ENCODE measurements at regions not wholly inside any gene's neighbourhood (a gene's known extent, or its start where the extent isn't known, plus 50 kb on each side); places are given as distances from the start of the nearest gene placed in this dataset.
"Not testable (repeated sequence)": the region's sequence is repeated elsewhere in the genome, so short reads cannot be mapped to it uniquely, and the experiment has no call there.

GRCh38 chr6:113219783-113220182, 637.4 kb upstream of the MARCKS start:
- H3K4me1 Mint-ChIP-seq (ENCODE audit: unreplicated experiment), result peaks cover 3% of the 10 kb centered on the region
- H3K27me3 Mint-ChIP-seq (ENCODE audit: unreplicated experiment), result no peaks in the 10 kb centered on the region
- TF ChIP-seq CTCF (IDR thresholded peaks at IDR 0.05), result no peak
- no peaks in the 10 kb centered on the region for H3K9me3 Mint-ChIP-seq (ENCODE audit: unreplicated experiment)
- H3K36me3 Mint-ChIP-seq (ENCODE audit: unreplicated experiment), result peaks cover 2% of the 10 kb centered on the region
- no peak overlapping the region for H3K27ac Mint-ChIP-seq (ENCODE audit: unreplicated experiment)
- DNase-seq (ENCODE audit: extremely low spot score, unreplicated experiment), result no peak
- H3K4me3 Mint-ChIP-seq (ENCODE audit: unreplicated experiment), result no peak overlapping the region

GRCh38 chr6:113220832-113221231, 636.3 kb upstream of the MARCKS start:
- peaks cover 2% of the 10 kb centered on the region for H3K36me3 Mint-ChIP-seq (ENCODE audit: unreplicated experiment)
- no peaks in the 10 kb centered on the region for H3K27me3 Mint-ChIP-seq (ENCODE audit: unreplicated experiment)
- no peak for TF ChIP-seq CTCF (IDR thresholded peaks at IDR 0.05)
- peaks cover 6% of the 10 kb centered on the region for H3K9me3 Mint-ChIP-seq (ENCODE audit: unreplicated experiment)
- H3K4me3 Mint-ChIP-seq (ENCODE audit: unreplicated experiment), result no peak overlapping the region
- H3K27ac Mint-ChIP-seq (ENCODE audit: unreplicated experiment), result no peak overlapping the region
- no peak for DNase-seq (ENCODE audit: extremely low spot score, unreplicated experiment)
- H3K4me1 Mint-ChIP-seq (ENCODE audit: unreplicated experiment), result peaks cover 3% of the 10 kb centered on the region

GRCh38 chr6:113221850-113222249, 635.3 kb upstream of the MARCKS start:
- H3K36me3 Mint-ChIP-seq (ENCODE audit: unreplicated experiment), result peaks cover 2% of the 10 kb centered on the region
- no peak for DNase-seq (ENCODE audit: extremely low spot score, unreplicated experiment)

GRCh38 chr6:113246186-113246585, 611.0 kb upstream of the MARCKS start:
- Mint-ChIP-seq H3K27me3 (ENCODE audit: unreplicated experiment) (no peaks in the 10 kb centered on the region), H3K36me3 (ENCODE audit: unreplicated experiment) (no peaks in the 10 kb centered on the region), H3K4me3 (ENCODE audit: unreplicated experiment) (no peak overlapping the region), H3K4me1 (ENCODE audit: unreplicated experiment) (peaks cover 11% of the 10 kb centered on the region), H3K9me3 (ENCODE audit: unreplicated experiment) (peaks cover 5% of the 10 kb centered on the region), H3K27ac (ENCODE audit: unreplicated experiment) (no peak overlapping the region)
- DNase-seq (ENCODE audit: extremely low spot score, unreplicated experiment), result no peak
- no peak for TF ChIP-seq CTCF (IDR thresholded peaks at IDR 0.05)

More at GRCh38 chr6:113221850-113222249, 635.3 kb upstream of the MARCKS start:
- no peak overlapping the region for H3K4me3 Mint-ChIP-seq (ENCODE audit: unreplicated experiment)
- no peak overlapping the region for H3K27ac Mint-ChIP-seq (ENCODE audit: unreplicated experiment)
- peaks cover 3% of the 10 kb centered on the region for H3K4me1 Mint-ChIP-seq (ENCODE audit: unreplicated experiment)
- no peak for TF ChIP-seq CTCF (IDR thresholded peaks at IDR 0.05)
- no peaks in the 10 kb centered on the region for H3K27me3 Mint-ChIP-seq (ENCODE audit: unreplicated experiment)
- peaks cover 9% of the 10 kb centered on the region for H3K9me3 Mint-ChIP-seq (ENCODE audit: unreplicated experiment)

GRCh38 chr6:113248532-113248931, 608.6 kb upstream of the MARCKS start:
- H3K36me3 Mint-ChIP-seq (ENCODE audit: unreplicated experiment), result no peaks in the 10 kb centered on the region
- no peak overlapping the region for H3K4me3 Mint-ChIP-seq (ENCODE audit: unreplicated experiment)
- no peak for TF ChIP-seq CTCF (IDR thresholded peaks at IDR 0.05)
- H3K9me3 Mint-ChIP-seq (ENCODE audit: unreplicated experiment), result peaks cover 16% of the 10 kb centered on the region
- no peaks in the 10 kb centered on the region for H3K27me3 Mint-ChIP-seq (ENCODE audit: unreplicated experiment)
- no peak overlapping the region for H3K27ac Mint-ChIP-seq (ENCODE audit: unreplicated experiment)
- no peak for DNase-seq (ENCODE audit: extremely low spot score, unreplicated experiment)
- H3K4me1 Mint-ChIP-seq (ENCODE audit: unreplicated experiment), result peaks cover 11% of the 10 kb centered on the region

- peaks cover 30% of the 10 kb centered on the region for H3K9me3 Mint-ChIP-seq (ENCODE audit: unreplicated experiment)
- not testable (repeated sequence) for H3K27ac Mint-ChIP-seq (ENCODE audit: unreplicated experiment); H3K27me3 Mint-ChIP-seq (ENCODE audit: unreplicated experiment); H3K4me3 Mint-ChIP-seq (ENCODE audit: unreplicated experiment); DNase-seq (ENCODE audit: extremely low spot score, unreplicated experiment); H3K36me3 Mint-ChIP-seq (ENCODE audit: unreplicated experiment)
- H3K4me1 Mint-ChIP-seq (ENCODE audit: unreplicated experiment), result peaks cover 19% of the 10 kb centered on the region
Observed at GRCh38 chr6:113254194-113254593, 603.0 kb upstream of the MARCKS start.

Measured in osteocyte (in vitro differentiated cells).